GM12878 (cell line): ENCODE measurements at regions not wholly inside any gene's neighbourhood (a gene's known extent, or its start where the extent isn't known, plus 50 kb on each side); places are given as distances from the start of the nearest gene placed in this dataset.

Experiments
- ATAC-seq: fragments of 200-7000 bp; cut with Tn5 transposase; 3 replicates; pipeline ENCODE4 v1.9.1; 2020; ENCODE audit warnings: mild to moderate bottlenecking, moderate library complexity
- BruUV-seq: library from RNA; stranded (reverse); fragments of 400-500 nt; replicated peaks from 2 replicates; lab custom pipeline; 2021; lab: Mats Ljungman, UMichigan
- CTCF ChIA-PET: fragments of 300-600 bp; sonication (Branson Sonifier 250); formaldehyde crosslinking; extraction: SDS; loops from one replicate; lab custom pipeline; 2021; ENCODE audit warnings: inconsistent platforms; lab: Yijun Ruan, JAX
- POLR2A ChIA-PET: fragments of 350-600 bp; formaldehyde crosslinking; extraction: SDS; loops from one replicate; lab custom pipeline; 2021; ENCODE audit warnings: inconsistent platforms; lab: Charles Lee
- RAD21 ChIA-PET: fragments of 300-600 bp; sonication (Branson Sonifier 250); formaldehyde crosslinking; loops from one replicate; lab custom pipeline; 2023; ENCODE audit warnings: antibody characterized with exemption; ENCODE audit not compliant: unreplicated experiment; lab: Charles Lee
- SMC1A ChIA-PET: fragments of 300-600 bp; sonication (Branson Sonifier 250); formaldehyde crosslinking; loops from one replicate; lab custom pipeline; 2023; ENCODE audit not compliant: unreplicated experiment, uncharacterized antibody; lab: Charles Lee
- DNase-seq: peaks from one replicate; pipeline ENCODE4 v3.0.0-alpha.2; 2011; ENCODE audit warnings: low read depth, low spot score
- FAIRE-seq: peaks from 3 replicates; lab custom pipeline; 2011; peaks lifted over from hg19 to GRCh38; lab: Jason Lieb, UNC
- H2AFZ ChIP-seq: 2 replicates; pipeline ENCODE4 v1.6.0; 2011; ENCODE audit warnings: low read depth, low read length, control low read depth; ENCODE audit not compliant: control insufficient read depth
- H3K27ac ChIP-seq: 2 replicates; pipeline ENCODE4 v1.5.1; 2011; ENCODE audit warnings: control low read depth; ENCODE audit not compliant: control insufficient read depth, insufficient read depth
- H3K27me3 ChIP-seq, 2 experiments: replicated peaks in 1 of 2; 2 replicates each; pipeline versions ENCODE4 v1.6.0 to v1.6.1; 2011; ENCODE audit warnings: low read length in 1 of 2; ENCODE audit not compliant: control insufficient read depth in 2 of 2, insufficient read depth in 2 of 2
- H3K36me3 ChIP-seq, 2 experiments: 2 replicates each; pipeline ENCODE4 v1.5.1; 2011; ENCODE audit warnings: low read length in 1 of 2; ENCODE audit not compliant: control insufficient read depth in 2 of 2, insufficient read depth in 2 of 2
- H3K4me1 ChIP-seq: 2 replicates; pipeline ENCODE4 v1.6.1; 2011; ENCODE audit warnings: mild to moderate bottlenecking, low read length, moderate library complexity, mixed read lengths; ENCODE audit not compliant: control insufficient read depth, insufficient read depth
- H3K4me2 ChIP-seq: 2 replicates; pipeline ENCODE4 v1.6.0; 2011; ENCODE audit warnings: control low read depth; ENCODE audit not compliant: control insufficient read depth, insufficient read depth
- H3K4me3 ChIP-seq: fragments of 200-600 bp; sonication (generic); 2 replicates; pipeline ENCODE4 v1.5.1; 2016
- H3K79me2 ChIP-seq: 2 replicates; pipeline ENCODE4 v1.6.0; 2011; ENCODE audit warnings: low read length; ENCODE audit not compliant: control insufficient read depth, insufficient read depth
- H3K9ac ChIP-seq: 2 replicates; pipeline ENCODE4 v1.8.0; 2011; ENCODE audit warnings: low read length, control low read depth, mixed read lengths; ENCODE audit not compliant: control insufficient read depth, insufficient read depth
- H3K9me3 ChIP-seq: replicated peaks from 3 replicates; pipeline ENCODE4 v1.5.1; 2011; ENCODE audit warnings: mild to moderate bottlenecking, low read length; ENCODE audit not compliant: control insufficient read depth, insufficient read depth
- H4K20me1 ChIP-seq: 2 replicates; pipeline ENCODE4 v1.6.0; 2011; ENCODE audit not compliant: control insufficient read depth, insufficient read depth
- BHLHE40 ChIP-seq, 2 experiments: fragments of 450-650 bp in 1 of 2; IDR thresholded peaks; 2 replicates each; pipeline ENCODE4 v1.6.1; 2011 to 2017; ENCODE audit warnings: low read depth in 2 of 2, borderline replicate concordance in 1 of 2, improper control_type of control experiment in 1 of 2, low read length in 1 of 2, mild to moderate bottlenecking in 1 of 2
- CEBPB ChIP-seq, 2 experiments: fragments of 150-350 bp in 1 of 2; IDR thresholded peaks; 2 replicates each; pipeline ENCODE4 v1.6.1; 2012 to 2014; ENCODE audit warnings: low read depth in 2 of 2, low read length in 2 of 2, borderline replicate concordance in 1 of 2, inconsistent platforms in 1 of 2
- CHD1 ChIP-seq: IDR thresholded peaks from 2 replicates; pipeline ENCODE4 v1.6.1; 2012; ENCODE audit warnings: low read depth, low read length, improper control_type of control experiment
- CTCF ChIP-seq, 3 experiments: IDR thresholded peaks in 2 of 3; conservative IDR thresholded peaks in 1 of 3; 2 replicates each; pipeline ENCODE4 v1.5.1; 2011; ENCODE audit warnings: low read depth in 3 of 3, low read length in 3 of 3, mild to moderate bottlenecking in 3 of 3, control low read depth in 2 of 3, moderate library complexity in 2 of 3, inconsistent platforms in 1 of 3, mixed read lengths in 1 of 3; ENCODE audit not compliant: control insufficient read depth in 2 of 3, insufficient read depth in 1 of 3; ENCODE audit errors: extremely low read depth in 1 of 3
- FOXK2 ChIP-seq: fragments of 450-650 bp; IDR thresholded peaks from 2 replicates; pipeline ENCODE4 v1.6.1; 2017; ENCODE audit warnings: mild to moderate bottlenecking, moderate library complexity
- HDAC6 ChIP-seq: fragments of 200-600 bp; sonication (generic); IDR thresholded peaks from one replicate; pipeline ENCODE4 v1.8.0; 2017; ENCODE audit warnings: antibody characterized with exemption; ENCODE audit not compliant: unreplicated experiment
- PKNOX1 ChIP-seq: fragments of 450-650 bp; IDR thresholded peaks from 2 replicates; pipeline ENCODE4 v1.6.1; 2016; ENCODE audit warnings: mild to moderate bottlenecking
- PML ChIP-seq: IDR thresholded peaks from 2 replicates; pipeline ENCODE4 v1.6.1; 2012; ENCODE audit warnings: low read length, inconsistent platforms
- RUNX3 ChIP-seq: IDR thresholded peaks from 2 replicates; pipeline ENCODE4 v1.6.1; 2012; ENCODE audit warnings: low read length, inconsistent platforms
- SKIL ChIP-seq: fragments of 450-650 bp; IDR thresholded peaks from 2 replicates; pipeline ENCODE4 v1.6.1; 2017; ENCODE audit warnings: mild to moderate bottlenecking, low read depth, inconsistent platforms; ENCODE audit not compliant: poor library complexity, severe bottlenecking
- ZBED1 ChIP-seq: IDR thresholded peaks from 2 replicates; pipeline ENCODE4 v1.6.1; 2016; ENCODE audit warnings: borderline replicate concordance
- ZNF274 ChIP-seq: IDR thresholded peaks from one replicate; pipeline ENCODE4 v1.8.0; 2011; ENCODE audit not compliant: insufficient read length, insufficient read depth
- ZSCAN29 ChIP-seq: fragments of 450-650 bp; IDR thresholded peaks from 2 replicates; pipeline ENCODE4 v1.6.1; 2017; ENCODE audit warnings: mild to moderate bottlenecking, moderate library complexity
- ZZZ3 ChIP-seq: IDR thresholded peaks from 2 replicates; pipeline ENCODE4 v1.6.1; 2011; ENCODE audit warnings: low read depth; ENCODE audit not compliant: control insufficient read depth, insufficient read length
- WGBS: methylation state at CpG from one replicate; pipeline ENCODE4 v1.1.6; 2016; ENCODE audit warnings: low lambda C conversion rate; ENCODE audit not compliant: insufficient replicate concordance, insufficient coverage; ENCODE audit errors: missing lambda C conversion rate; 5-methylcytosine and 5-hydroxymethylcytosine counted together
- in situ Hi-C: fragments of 300-500 bp; cut with MboI; formaldehyde crosslinking; loops from 9 replicates; pipeline ENCODE4 v1.14.3; 2018; ENCODE audit warnings: mixed read lengths
- intact Hi-C: fragments of 100-400 bp; cut with micrococcal nuclease; formaldehyde crosslinking; loops from one replicate; pipeline ENCODE4 v1.14.2; 2022; ENCODE audit not compliant: unreplicated experiment

GRCh38 chr13:88602786-88603777 lies 931.9 kb downstream of the SLITRK5 start:
- Histone ChIP-seq H2AFZ (no peak overlapping the region), H3K4me1 (no peaks in the 10 kb centered on the region), H3K79me2 (no peaks in the 10 kb centered on the region), H3K4me3 (no peak overlapping the region), H3K9ac (no peak overlapping the region), H4K20me1 (no peaks in the 10 kb centered on the region), H3K36me3 (no peaks in the 10 kb centered on the region)
- DNase-seq = no peak
- WGBS = 19% methylated on average over 5 of the region's 5 CpGs
- TF ChIP-seq CHD1 (no peak), FOXK2 (no peak), SKIL (no peak), RUNX3 (no peak), ZNF274 (no peak), PML (no peak), PKNOX1 (no peak), BHLHE40 (IDR thresholded peaks at IDR 0.05; ENCODE audit: borderline replicate concordance in 1 of 2, low read depth in 2 of 2, low read length in 1 of 2) (no peak), CTCF (IDR thresholded peaks at IDR 0.05 in 2 of 3, conservative IDR thresholded peaks at IDR 0.05 in 1 of 3; ENCODE audit: control insufficient read depth in 2 of 3, extremely low read depth in 1 of 3, insufficient read depth in 1 of 3, low read depth in 3 of 3, low read length in 3 of 3) (no peak), ZBED1 (no peak), ZZZ3 (no peak), CEBPB (IDR thresholded peaks at IDR 0.05; ENCODE audit: borderline replicate concordance in 1 of 2, low read depth in 2 of 2, low read length in 2 of 2) (no peak), HDAC6 (no peak), ZSCAN29 (no peak)
- TF ChIP-seq, all 136 proteins: peak for 0
- ChIA-PET CTCF (no interaction called here), RAD21 (no interaction called here), POLR2A (no interaction called here), SMC1A (interaction anchor here (1.5 kb wide), 2 partner anchors 9 to 51 kb away, joined by 4 read pairs; no protein-coding TSS in a partner anchor)
- intact Hi-C loops = no loop called here
- FAIRE-seq (no peak), ATAC-seq (no peak)
- no peaks in the 10 kb centered on the region for H3K27me3 ChIP-seq
- in situ Hi-C loops = no loop called here
- no peak overlapping the region for H3K4me2 ChIP-seq
- H3K9me3 ChIP-seq = no peaks in the 10 kb centered on the region
- no TSS peak for BruUV-seq
- no peak overlapping the region for H3K27ac ChIP-seq
